Ammon's horn (tissue), 1 donor: ENCODE measurements at regions not wholly inside any gene's neighbourhood (a gene's known extent, or its start where the extent isn't known, plus 50 kb on each side); places are given as distances from the start of the nearest gene placed in this dataset.
A peak's percentile ranks its signal among the peaks of the same experiment; 100 is the strongest.

Experiments
- DNase-seq: peaks from one replicate; pipeline ENCODE4 v3.0.0-alpha.2; 2016; ENCODE audit warnings: low spot score

GRCh38 chr5:74258314-74258665 lies 382.2 kb downstream of the ENC1 start:
- no peak for DNase-seq

GRCh38 chr5:74257645-74258313 lies 382.7 kb downstream of the ENC1 start:
- DNase-seq = no peak

GRCh38 chr5:74257060-74257527 lies 383.4 kb downstream of the ENC1 start:
- DNase-seq = no peak

GRCh38 chr5:74255692-74256392 lies 384.7 kb downstream of the ENC1 start:
- no peak for DNase-seq

- no peak for DNase-seq
Observed at GRCh38 chr5:74254257-74254656, 386.3 kb downstream of the ENC1 start.

- no peak for DNase-seq
Observed at GRCh38 chr5:74252044-74252443, 388.5 kb downstream of the ENC1 start.

- DNase-seq = peak; percentile 56
Observed at GRCh38 chr5:74251141-74252035, 389.1 kb downstream of the ENC1 start.

- no peak for DNase-seq
Observed at GRCh38 chr5:74250304-74251102, 390.0 kb downstream of the ENC1 start.

- DNase-seq = no peak
Observed at GRCh38 chr5:74248576-74248975, 392.0 kb downstream of the ENC1 start.

GRCh38 chr5:74244406-74244805 lies 396.1 kb downstream of the ENC1 start:
- no peak for DNase-seq

GRCh38 chr5:74243634-74244033 lies 396.9 kb downstream of the ENC1 start:
- DNase-seq = no peak

- no peak for DNase-seq
Observed at GRCh38 chr5:74242516-74242915, 398.0 kb downstream of the ENC1 start.

GRCh38 chr5:74241751-74242140 lies 398.8 kb downstream of the ENC1 start:
- DNase-seq = no peak

GRCh38 chr5:74240783-74241750 lies 399.5 kb downstream of the ENC1 start:
- DNase-seq = peak; percentile 30

GRCh38 chr5:74239261-74239660 lies 401.3 kb downstream of the ENC1 start:
- DNase-seq = peak; percentile 73

- no peak for DNase-seq
Observed at GRCh38 chr5:74237571-74238145, 402.9 kb downstream of the ENC1 start.

GRCh38 chr5:74235552-74235951 lies 405.0 kb downstream of the ENC1 start:
- no peak for DNase-seq

- DNase-seq = no peak
Observed at GRCh38 chr5:74233571-74233970, 407.0 kb downstream of the ENC1 start.

- no peak for DNase-seq
Observed at GRCh38 chr5:74233091-74233490, 407.4 kb downstream of the ENC1 start.

GRCh38 chr5:74232276-74232675 lies 408.3 kb downstream of the ENC1 start:
- no peak for DNase-seq
